Psoas muscle (tissue), 7 donors: ENCODE measurements at regions not wholly inside any gene's neighbourhood (a gene's known extent, or its start where the extent isn't known, plus 50 kb on each side); places are given as distances from the start of the nearest gene placed in this dataset.

Source experiments
- ATAC-seq, 4 donors: fragments of 200-7000 bp; cut with Tn5 transposase; one replicate each; pipeline ENCODE4 v1.9.1; 2020; ENCODE audit warnings: moderate library complexity in 3 of 4, mild to moderate bottlenecking in 2 of 4
- DNase-seq, 2 donors: peaks; one replicate each; pipeline ENCODE4 v3.0.0-alpha.2; 2020
- H3K27ac ChIP-seq: fragments of 200-600 bp; one replicate; pipeline ENCODE4 v1.8.0; 2022
- H3K27me3 ChIP-seq, 3 donors: fragments of 200-600 bp in 1 of 3; one replicate each; pipeline versions ENCODE4 v1.6.1 to v1.8.0; 2013 to 2022; ENCODE audit warnings: low read length in 2 of 3, mild to moderate bottlenecking in 2 of 3, moderate library complexity in 1 of 3; ENCODE audit not compliant: insufficient read depth in 3 of 3
- H3K36me3 ChIP-seq, 2 donors: fragments of 200-600 bp in 1 of 2; one replicate each; pipeline versions ENCODE4 v1.6.1 to v1.8.0; 2013 to 2022; ENCODE audit warnings: low read depth in 1 of 2, mild to moderate bottlenecking in 1 of 2, moderate library complexity in 1 of 2; ENCODE audit not compliant: insufficient read depth in 1 of 2
- H3K4me1 ChIP-seq: fragments of 200-600 bp; one replicate; pipeline ENCODE4 v1.8.0; 2022
- H3K4me3 ChIP-seq: fragments of 200-600 bp; one replicate; pipeline ENCODE4 v1.8.0; 2022; ENCODE audit warnings: mild to moderate bottlenecking
- H3K9me3 ChIP-seq: fragments of 200-600 bp; one replicate; pipeline ENCODE4 v1.8.0; 2022
- WGBS, 3 donors: extraction: QIAGEN DNeasy Blood & Tissue Kit; methylation state at CpG; one replicate each; pipeline versions ENCODE4 v1.1.6 to v1.1.7; 2013; 5-methylcytosine and 5-hydroxymethylcytosine counted together
- intact Hi-C, 2 donors: fragments of 100-400 bp; cut with DNase I; formaldehyde crosslinking; loops; one replicate each; pipeline versions ENCODE4 v1.11.0 to v1.14.2; 2022
- TF ChIP-seq, protein P1 (sequence below): fragments of 200-600 bp; IDR thresholded peaks from one replicate; pipeline ENCODE4 v1.8.0; 2022; ENCODE audit warnings: antibody characterized with exemption
- donor health status: healthy with polysubstance abuse.
- donor health status: DM: no; HTN: no; CAD: no; lungs with moderate emphysema.
- donor health status: Bipolar disorder and iron deficiency.
- donor health status: healthy.
- donor health status: DM: yes; HTN: yes; CAD: no.
- donor health status: DM: no; HTN: no; CAD: no.
- donor health status: DM: yes; HTN: yes; CAD: no.

DNA sequence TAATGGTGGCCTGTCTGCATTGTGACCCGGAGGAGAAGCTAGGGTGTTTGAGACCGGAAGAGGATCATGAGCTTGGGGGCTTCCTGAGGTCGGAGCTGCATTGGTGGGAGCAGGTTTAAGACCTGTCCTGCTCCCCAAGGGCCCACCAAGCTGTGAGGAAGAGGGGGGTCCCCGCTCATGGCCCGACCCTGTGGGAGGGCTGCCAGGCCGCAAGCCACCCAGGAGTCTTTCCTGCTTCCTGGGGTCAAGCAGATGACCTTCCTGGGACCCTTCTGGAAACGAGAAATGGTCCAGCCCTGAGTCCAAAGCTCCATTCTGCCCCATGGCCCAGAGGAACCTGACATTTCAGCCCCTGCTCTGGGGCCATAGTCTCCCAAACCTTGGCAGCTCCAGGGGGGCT lies 61.5 kb upstream of the RNU6ATAC start:
- H3K27me3 ChIP-seq, result no peaks in the 10 kb centered on the region
- intact Hi-C loops, result no loop called here
- ATAC-seq (no peak), DNase-seq (peak; percentile 11 to 44)
- H3K36me3 ChIP-seq, result no peaks in the 10 kb centered on the region
- no peak overlapping the region for H3K27ac ChIP-seq
- no peaks in the 10 kb centered on the region for H3K9me3 ChIP-seq
- TF ChIP-seq, protein P1, sequence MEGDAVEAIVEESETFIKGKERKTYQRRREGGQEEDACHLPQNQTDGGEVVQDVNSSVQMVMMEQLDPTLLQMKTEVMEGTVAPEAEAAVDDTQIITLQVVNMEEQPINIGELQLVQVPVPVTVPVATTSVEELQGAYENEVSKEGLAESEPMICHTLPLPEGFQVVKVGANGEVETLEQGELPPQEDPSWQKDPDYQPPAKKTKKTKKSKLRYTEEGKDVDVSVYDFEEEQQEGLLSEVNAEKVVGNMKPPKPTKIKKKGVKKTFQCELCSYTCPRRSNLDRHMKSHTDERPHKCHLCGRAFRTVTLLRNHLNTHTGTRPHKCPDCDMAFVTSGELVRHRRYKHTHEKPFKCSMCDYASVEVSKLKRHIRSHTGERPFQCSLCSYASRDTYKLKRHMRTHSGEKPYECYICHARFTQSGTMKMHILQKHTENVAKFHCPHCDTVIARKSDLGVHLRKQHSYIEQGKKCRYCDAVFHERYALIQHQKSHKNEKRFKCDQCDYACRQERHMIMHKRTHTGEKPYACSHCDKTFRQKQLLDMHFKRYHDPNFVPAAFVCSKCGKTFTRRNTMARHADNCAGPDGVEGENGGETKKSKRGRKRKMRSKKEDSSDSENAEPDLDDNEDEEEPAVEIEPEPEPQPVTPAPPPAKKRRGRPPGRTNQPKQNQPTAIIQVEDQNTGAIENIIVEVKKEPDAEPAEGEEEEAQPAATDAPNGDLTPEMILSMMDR, result no peak
- H3K4me1 ChIP-seq, result peaks cover 8% of the 10 kb centered on the region
- 78 to 87% (median 86%) methylated on average over 7 of the region's 7 CpGs for WGBS, 3 donors
- no peak overlapping the region for H3K4me3 ChIP-seq

DNA sequence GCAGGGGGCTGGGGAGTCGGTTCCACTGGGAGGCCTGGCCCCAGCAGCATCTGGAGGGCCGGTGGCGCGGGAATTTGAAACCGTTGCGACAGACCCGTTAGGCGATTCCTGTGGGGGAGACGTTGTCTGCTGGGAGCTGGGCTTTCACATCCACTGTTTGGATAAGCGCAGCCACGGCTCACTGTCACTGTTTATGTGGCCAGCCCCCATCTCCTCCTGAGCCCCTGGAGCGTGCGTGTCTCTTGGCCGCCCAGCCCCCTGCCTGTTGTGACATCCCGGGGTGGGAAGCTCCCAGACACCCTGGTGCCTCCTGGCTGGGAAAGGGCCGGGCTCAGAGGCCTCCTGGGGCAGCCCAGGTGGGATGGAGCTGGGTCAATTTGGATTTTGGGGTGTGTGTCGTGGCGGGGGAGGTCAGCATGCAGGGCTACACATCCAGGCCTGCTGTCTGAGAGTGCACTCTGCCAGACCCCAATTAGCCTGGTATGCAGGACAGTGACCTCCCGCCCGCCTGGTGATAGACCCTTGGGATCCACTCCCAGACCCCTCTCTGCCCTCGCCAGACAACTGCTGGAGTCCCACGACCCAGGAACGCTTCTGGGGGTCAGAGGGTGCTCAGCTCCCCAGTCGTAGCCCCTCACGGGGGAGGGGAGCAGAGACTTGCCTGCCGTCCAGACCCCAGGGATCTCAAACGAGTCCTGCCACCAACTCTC lies 62.0 kb upstream of the RNU6ATAC start:
- no peaks in the 10 kb centered on the region for H3K27me3 ChIP-seq
- intact Hi-C loops, result no loop called here
- H3K4me3 ChIP-seq, result no peak overlapping the region
- H3K27ac ChIP-seq, result no peak overlapping the region
- no peaks in the 10 kb centered on the region for H3K9me3 ChIP-seq
- WGBS, 3 donors, result 75 to 86% (median 77%) methylated on average over 26 to 27 of the region's 27 CpGs
- H3K4me1 ChIP-seq, result peaks cover 13% of the 10 kb centered on the region
- DNase-seq (peak in 1 of 2 donors; percentile 50), ATAC-seq (no peak)
- no peaks in the 10 kb centered on the region for H3K36me3 ChIP-seq
- TF ChIP-seq, protein P1, result no peak

DNA sequence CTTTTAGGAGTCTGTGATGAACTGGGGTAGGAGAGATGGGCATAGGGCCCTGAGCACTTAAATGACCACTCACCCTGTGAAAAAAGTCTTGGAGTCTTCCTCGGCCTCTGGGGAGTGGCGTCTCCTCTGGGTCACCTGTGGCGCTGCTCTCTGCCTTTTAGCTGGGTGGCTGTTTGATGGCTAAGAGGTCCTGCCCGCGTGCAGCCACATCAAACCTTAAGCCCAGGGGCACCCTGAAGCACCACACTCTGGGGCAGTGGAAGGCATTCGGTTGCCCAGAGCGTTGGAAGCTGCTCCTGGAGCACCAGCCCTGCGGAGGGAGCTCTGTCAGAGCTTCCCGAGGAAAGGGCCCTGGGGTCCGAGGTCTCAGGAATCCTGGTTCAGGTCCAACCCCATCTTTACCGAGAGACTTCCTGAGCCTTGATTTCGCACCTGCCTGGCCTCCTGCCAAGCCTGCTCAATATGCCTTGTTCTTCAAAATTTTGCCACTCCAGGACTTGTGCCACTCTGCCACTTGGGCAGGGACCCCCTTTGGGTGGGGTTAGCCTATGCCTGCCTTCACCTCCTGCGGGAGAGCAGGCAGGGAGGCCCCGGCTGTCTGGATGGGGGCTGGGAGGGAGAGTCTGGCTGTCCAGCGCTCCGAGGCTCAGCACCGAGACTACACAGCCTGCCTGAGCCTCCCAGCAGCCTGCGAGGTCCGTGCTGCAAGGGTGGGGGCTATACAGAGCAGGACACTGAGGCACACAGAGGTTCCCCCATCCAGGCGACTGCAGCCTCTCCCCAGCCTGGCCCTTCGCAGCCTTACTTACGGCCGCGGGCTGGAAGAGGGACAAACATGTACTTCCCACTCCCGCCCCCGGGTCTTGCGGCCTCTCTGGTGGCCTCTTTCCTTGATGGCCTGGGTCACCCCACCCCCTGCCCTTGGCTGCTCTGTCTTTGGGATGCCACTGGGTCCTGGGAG lies 63.4 kb upstream of the RNU6ATAC start:
- Histone ChIP-seq H3K36me3 (no peaks in the 10 kb centered on the region), H3K4me3 (no peak overlapping the region), H3K27me3 (no peaks in the 10 kb centered on the region), H3K27ac (no peak overlapping the region), H3K4me1 (peaks cover 18% of the 10 kb centered on the region), H3K9me3 (no peaks in the 10 kb centered on the region)
- ATAC-seq (no peak), DNase-seq (peak in 1 of 2 donors; percentile 49)
- WGBS, 3 donors, result 70 to 72% (median 72%) methylated on average over 26 to 27 of the region's 27 CpGs
- intact Hi-C loops, result no loop called here
- TF ChIP-seq, protein P1, result no peak

DNA sequence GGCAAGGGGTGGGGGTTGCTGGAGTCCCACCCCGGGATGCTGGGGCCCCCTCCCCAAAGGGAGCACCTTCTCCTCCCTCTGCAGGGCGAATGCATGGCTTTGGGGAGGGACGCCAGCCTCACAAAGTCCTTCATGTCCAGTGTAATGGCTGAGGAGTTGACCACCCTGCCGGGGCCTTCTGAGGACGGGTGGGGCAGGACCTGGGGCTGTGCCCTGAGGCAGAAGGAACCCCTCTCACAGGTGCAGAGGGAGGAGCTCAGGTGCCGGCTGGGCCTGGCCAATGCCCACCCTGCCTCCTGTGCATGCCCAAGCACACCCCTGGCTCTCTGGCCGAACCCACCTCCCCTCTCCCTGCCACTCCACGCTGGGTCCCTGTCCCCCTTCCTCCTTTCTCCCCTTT lies 64.3 kb upstream of the RNU6ATAC start:
- ATAC-seq, result no peak
- Histone ChIP-seq H3K27ac (no peak overlapping the region), H3K36me3 (no peaks in the 10 kb centered on the region), H3K9me3 (no peaks in the 10 kb centered on the region), H3K27me3 (no peaks in the 10 kb centered on the region), H3K4me1 (peaks cover 18% of the 10 kb centered on the region), H3K4me3 (no peak overlapping the region)
- TF ChIP-seq, protein P1, result no peak
- WGBS, 3 donors, result 85 to 93% (median 90%) methylated on average over 8 of the region's 8 CpGs
- no peak for DNase-seq
- intact Hi-C loops, result no loop called here
